ENCODE measurements at regions not wholly inside any gene's neighbourhood (a gene's known extent, or its start where the extent isn't known, plus 50 kb on each side); places are given as distances from the start of the nearest gene placed in this dataset.

GRCh38 chr4:165626316-165626715, 246.7 kb upstream of the TLL1 start:
- H3K27ac Mint-ChIP-seq = no peak overlapping the region
- CTCF ChIA-PET = no interaction called here
- ATAC-seq (ENCODE audit: low read depth) (no peak), DNase-seq (no peak)
- H3K9me3 Mint-ChIP-seq = no peaks in the 10 kb centered on the region
- intact Hi-C loops (cut with micrococcal nuclease) = no loop called here
- POLR2A ChIA-PET = no interaction called here
- no peaks in the 10 kb centered on the region for H3K36me3 Mint-ChIP-seq (ENCODE audit: low read depth)
- TF ChIP-seq CTCF (IDR thresholded peaks at IDR 0.05) = no peak
- no peaks in the 10 kb centered on the region for H3K27me3 Mint-ChIP-seq
- H3K4me1 Mint-ChIP-seq = no peaks in the 10 kb centered on the region
- no peak overlapping the region for H3K4me3 Mint-ChIP-seq

- ATAC-seq (ENCODE audit: low read depth) = no peak
- no peak for TF ChIP-seq CTCF (IDR thresholded peaks at IDR 0.05)
- no peaks in the 10 kb centered on the region for H3K9me3 Mint-ChIP-seq
- ChIA-PET CTCF (no interaction called here), POLR2A (no interaction called here)
- intact Hi-C loops (cut with micrococcal nuclease) = no loop called here
- no peak for DNase-seq
- no peak overlapping the region for H3K4me3 Mint-ChIP-seq
- H3K27me3 Mint-ChIP-seq = no peaks in the 10 kb centered on the region
- H3K4me1 Mint-ChIP-seq = no peaks in the 10 kb centered on the region
- H3K36me3 Mint-ChIP-seq (ENCODE audit: low read depth) = no peaks in the 10 kb centered on the region
- no peak overlapping the region for H3K27ac Mint-ChIP-seq
Observed at GRCh38 chr4:165627128-165627527, 245.9 kb upstream of the TLL1 start.

- CTCF ChIA-PET = no interaction called here
- no peaks in the 10 kb centered on the region for H3K27me3 Mint-ChIP-seq
- POLR2A ChIA-PET = no interaction called here
- no peak overlapping the region for H3K27ac Mint-ChIP-seq
- DNase-seq (no peak), ATAC-seq (ENCODE audit: low read depth) (no peak)
- no peaks in the 10 kb centered on the region for H3K9me3 Mint-ChIP-seq
- H3K36me3 Mint-ChIP-seq (ENCODE audit: low read depth) = no peaks in the 10 kb centered on the region
- H3K4me1 Mint-ChIP-seq = no peaks in the 10 kb centered on the region
- intact Hi-C loops (cut with micrococcal nuclease) = no loop called here
- no peak for TF ChIP-seq CTCF (IDR thresholded peaks at IDR 0.05)
- no peak overlapping the region for H3K4me3 Mint-ChIP-seq
Observed at GRCh38 chr4:165627548-165627947, 245.5 kb upstream of the TLL1 start.

- CTCF ChIA-PET = no interaction called here
- Mint-ChIP-seq H3K4me3 (no peak overlapping the region), H3K27ac (no peak overlapping the region), H3K36me3 (ENCODE audit: low read depth) (no peaks in the 10 kb centered on the region), H3K9me3 (no peaks in the 10 kb centered on the region), H3K4me1 (no peaks in the 10 kb centered on the region), H3K27me3 (no peaks in the 10 kb centered on the region)
- intact Hi-C loops (cut with micrococcal nuclease) = no loop called here
- ATAC-seq (ENCODE audit: low read depth) (no peak), DNase-seq (no peak)
- POLR2A ChIA-PET = no interaction called here
- no peak for TF ChIP-seq CTCF (IDR thresholded peaks at IDR 0.05)
Observed at GRCh38 chr4:165628572-165628971, 244.5 kb upstream of the TLL1 start.

GRCh38 chr4:165630671-165631070, 242.4 kb upstream of the TLL1 start:
- Mint-ChIP-seq H3K27ac (no peak overlapping the region), H3K9me3 (no peaks in the 10 kb centered on the region), H3K36me3 (ENCODE audit: low read depth) (no peaks in the 10 kb centered on the region), H3K4me3 (no peak overlapping the region), H3K4me1 (no peaks in the 10 kb centered on the region), H3K27me3 (no peaks in the 10 kb centered on the region)
- ChIA-PET POLR2A (no interaction called here), CTCF (no interaction called here)
- DNase-seq (no peak), ATAC-seq (ENCODE audit: low read depth) (no peak)
- no peak for TF ChIP-seq CTCF (IDR thresholded peaks at IDR 0.05)
- intact Hi-C loops (cut with micrococcal nuclease) = no loop called here

Data from activated B cell treated with CpG ODN at 0.5 μM for 24 hours (primary cell).